ENCODE measurements at regions not wholly inside any gene's neighbourhood (a gene's known extent, or its start where the extent isn't known, plus 50 kb on each side); places are given as distances from the start of the nearest gene placed in this dataset.
"Not testable (repeated sequence)": the region's sequence is repeated elsewhere in the genome, so short reads cannot be mapped to it uniquely, and the experiment has no call there.

DNA sequence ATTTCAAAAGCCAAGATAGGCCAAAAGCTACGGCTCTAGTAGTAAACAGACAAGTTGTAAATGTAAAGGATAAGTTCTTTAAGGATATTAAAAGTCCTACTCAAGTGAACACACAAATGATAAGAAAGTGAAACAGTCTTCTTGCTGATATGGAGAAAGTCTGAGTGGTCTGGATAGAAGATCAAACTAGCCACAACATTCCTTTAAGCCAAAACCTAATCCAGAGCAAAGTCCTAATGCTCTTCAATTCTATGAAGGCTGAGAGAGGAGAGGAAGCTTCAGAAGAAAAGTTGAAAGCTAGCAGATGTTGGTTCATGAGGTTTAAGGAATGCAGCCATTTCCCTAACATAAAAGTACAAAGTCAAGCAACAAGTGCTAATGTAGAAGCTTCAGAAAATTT lies 111.7 kb upstream of the ZEB2 start:
- DNase-seq, result no peak

DNA sequence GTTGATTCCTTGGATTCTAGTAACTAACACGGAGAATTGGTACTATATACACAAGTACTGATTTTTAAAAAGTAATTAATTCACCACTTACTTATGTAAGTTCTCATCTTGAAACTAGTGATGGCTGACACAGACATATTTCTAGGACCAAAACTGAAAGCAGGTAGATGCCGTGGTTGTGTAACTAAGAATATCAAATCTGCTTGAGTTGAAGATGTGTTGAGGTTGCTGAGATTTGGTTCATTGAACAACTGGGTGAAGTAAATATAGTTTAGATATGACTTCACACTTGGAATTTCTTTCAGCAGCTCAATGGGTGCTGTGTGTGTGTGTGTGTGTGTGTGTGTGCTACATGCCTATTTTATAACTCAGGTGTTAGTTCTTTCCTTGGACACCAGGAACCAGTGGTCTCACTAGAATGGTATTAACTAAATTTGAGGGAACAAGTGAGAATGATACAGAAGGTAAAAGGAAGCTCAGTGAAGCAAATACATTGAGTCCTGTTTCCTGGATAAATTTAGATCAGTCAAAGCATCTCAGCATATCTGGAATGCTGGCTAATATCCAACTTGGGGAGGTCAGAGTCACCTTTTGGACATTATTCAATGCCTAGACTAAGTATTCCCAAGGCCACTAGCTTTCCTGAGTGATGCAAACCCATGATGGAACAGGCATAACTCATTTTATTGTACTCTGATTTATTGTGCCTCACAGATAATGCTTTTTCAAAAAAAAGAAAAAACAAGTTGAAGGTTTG lies 110.7 kb upstream of the ZEB2 start:
- no peak for DNase-seq

DNA sequence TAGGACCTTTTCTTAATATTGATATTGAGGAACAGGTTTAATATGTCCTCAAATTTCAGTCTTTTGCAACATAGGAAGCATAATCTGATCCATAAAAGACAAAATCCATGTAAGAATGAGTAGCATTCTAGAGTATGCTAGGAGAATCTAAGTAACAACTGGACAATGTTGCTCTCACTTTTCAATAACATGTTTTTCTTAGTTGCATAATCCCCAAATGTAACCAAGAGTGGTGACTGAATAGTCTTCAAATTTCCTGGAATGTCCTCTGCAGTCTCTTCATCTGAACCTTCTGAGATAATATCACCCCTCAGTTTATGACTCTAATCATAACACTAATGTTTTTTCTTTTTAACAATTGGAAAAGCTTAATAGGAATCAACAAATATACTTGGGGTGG lies 110.0 kb upstream of the ZEB2 start:
- DNase-seq, result no peak

DNA sequence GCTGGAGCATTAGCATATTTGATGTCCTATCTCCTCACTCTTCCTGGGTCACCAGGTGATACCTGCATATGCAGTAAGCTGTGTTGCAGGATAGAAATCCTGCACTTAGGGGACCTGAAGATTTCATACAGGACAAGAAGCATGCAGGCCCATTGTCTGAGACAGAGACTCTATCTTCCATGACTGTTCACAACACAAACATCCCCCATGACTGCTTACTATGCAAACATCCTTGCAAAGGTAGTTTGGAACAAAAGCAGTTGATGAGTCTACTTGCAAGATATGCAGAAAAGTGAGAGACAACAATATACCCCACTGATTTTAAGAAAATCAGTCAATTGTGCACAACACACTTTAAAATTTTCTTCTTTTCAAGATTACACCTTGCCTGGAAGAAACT lies 108.6 kb upstream of the ZEB2 start:
- DNase-seq, result no peak

DNA sequence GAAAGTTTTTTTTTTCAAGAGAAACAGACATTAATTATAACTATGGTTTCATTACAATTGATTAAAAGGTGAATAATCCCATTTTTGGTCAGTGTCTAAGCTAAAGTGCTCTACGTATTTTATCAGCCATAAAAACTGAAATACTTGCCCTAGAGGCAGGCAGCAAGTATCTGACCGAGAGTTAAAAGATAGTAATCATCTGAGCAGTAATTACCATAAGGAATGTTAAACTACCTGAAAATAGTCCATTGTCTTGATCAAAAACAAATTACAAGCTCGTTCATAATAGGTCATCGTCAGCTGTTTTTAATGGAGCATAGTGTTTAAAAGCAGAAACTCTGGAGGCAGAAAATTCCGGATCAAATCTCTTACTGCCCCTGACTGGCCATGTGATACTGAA lies 105.7 kb upstream of the ZEB2 start:
- no peak for DNase-seq

DNA sequence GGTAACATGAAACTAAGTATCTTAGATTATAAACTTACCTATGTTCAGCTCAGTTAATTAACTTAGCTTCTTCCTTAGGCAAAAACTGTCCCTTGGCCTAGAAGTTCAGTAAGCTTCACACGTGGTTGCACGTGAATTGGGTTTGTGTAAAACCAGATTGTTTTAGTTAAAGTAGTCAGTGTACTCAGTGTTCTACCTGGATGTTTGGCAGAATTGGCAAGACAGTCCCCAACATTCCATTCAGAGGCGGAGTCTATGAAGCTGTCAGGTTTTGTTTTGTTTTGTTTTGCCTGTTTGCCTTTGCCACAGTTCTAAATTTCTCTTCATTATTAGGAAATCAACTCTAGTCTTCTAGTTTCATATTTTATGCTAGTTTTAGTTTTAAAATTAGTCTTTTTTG lies 105.3 kb upstream of the ZEB2 start:
- no peak for DNase-seq

DNA sequence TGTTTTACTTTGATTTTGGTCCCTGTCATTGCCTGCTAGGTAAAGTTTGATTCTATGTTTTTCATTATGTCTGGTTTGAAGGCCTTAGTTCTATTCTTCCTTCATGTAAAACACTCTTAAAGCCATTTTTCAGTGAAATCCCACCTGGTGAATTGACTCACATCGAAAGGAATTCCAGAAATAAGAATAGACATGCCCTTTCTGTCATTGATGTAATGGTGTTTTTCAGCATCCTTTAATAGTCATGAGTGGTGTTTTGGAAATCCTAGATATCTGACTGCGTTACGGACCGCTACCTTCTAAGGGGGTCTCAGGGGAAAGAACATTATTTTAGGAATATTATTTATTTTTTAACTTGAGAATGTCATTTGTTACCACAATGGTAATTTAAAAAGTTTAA lies 104.5 kb upstream of the ZEB2 start:
- DNase-seq, result no peak

DNA sequence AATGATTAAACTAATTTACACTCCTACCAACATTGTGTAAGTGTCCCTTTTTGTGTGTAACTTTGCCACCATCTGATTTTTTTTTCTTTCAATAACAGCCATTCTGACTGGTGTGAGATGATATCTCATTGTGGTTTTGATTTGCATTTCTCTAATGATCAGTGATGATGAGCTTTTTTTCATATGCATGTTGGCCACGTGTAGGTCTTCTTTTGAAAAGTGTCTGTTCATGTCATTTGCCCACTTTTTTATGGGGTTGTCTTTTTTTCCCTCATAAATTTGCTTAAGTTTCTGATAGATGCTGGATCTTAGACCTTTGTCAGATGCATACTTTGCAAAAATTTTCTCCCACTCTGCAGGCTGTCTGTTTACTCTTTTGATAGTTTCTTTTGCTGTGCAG lies 102.5 kb upstream of the ZEB2 start:
- DNase-seq, result not testable (repeated sequence)

DNA sequence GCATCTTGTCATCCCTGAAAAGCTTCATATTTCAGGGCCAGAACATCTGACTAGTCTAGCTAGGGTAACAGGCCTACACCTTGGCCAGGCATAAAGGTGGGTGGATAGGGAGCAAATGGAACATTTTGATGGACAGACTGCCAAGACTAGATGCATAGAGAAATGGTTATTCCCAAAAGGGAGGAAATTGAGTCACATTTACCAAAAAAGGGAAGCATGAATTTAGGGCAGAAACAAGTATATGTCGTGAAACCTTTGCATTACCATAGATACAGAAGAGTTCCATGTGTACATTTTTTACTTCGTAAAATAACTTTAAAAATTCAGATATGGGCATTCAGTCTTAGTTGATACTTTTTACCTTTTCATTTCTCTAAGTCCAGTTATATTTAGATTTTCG lies 101.3 kb upstream of the ZEB2 start:
- DNase-seq, result no peak

DNA sequence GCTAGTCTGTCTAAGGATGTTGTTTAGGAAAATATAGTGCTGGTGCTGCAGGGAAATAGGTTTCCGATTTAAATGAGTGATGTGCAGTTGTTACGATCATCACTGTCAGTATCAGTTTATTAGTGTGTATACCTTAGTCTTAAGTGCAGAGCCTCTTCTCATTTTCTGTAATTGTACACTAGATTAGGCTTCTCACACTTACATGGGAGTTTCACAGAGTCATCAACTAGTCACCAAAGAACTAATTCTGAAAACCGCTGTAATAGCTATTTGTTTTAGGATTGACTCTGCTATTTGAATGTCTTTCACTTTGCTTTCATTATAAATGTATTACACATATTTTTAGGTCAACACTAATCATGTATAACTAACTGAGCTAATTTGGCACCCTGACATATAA lies 99.8 kb upstream of the ZEB2 start:
- no peak for DNase-seq

DNA sequence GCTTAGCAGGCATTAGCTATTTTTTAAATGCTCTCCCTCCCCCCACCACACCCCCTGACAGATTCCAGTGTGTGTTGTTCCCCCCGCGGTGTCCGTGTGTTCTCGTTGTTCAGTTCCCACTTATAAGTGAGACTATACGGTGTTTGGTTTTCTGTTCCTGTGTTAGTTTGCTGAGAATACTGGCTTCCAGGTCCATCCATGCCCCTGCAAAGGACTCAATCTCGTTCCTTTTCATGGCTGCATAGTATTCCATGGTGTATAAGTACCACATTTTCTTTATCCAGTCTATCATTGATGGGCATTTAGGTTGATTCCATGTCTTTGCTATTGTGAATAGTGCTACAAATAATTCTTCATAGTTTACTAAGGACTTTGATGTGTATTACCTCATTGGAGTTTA lies 97.3 kb upstream of the ZEB2 start:
- not testable (repeated sequence) for DNase-seq

DNA sequence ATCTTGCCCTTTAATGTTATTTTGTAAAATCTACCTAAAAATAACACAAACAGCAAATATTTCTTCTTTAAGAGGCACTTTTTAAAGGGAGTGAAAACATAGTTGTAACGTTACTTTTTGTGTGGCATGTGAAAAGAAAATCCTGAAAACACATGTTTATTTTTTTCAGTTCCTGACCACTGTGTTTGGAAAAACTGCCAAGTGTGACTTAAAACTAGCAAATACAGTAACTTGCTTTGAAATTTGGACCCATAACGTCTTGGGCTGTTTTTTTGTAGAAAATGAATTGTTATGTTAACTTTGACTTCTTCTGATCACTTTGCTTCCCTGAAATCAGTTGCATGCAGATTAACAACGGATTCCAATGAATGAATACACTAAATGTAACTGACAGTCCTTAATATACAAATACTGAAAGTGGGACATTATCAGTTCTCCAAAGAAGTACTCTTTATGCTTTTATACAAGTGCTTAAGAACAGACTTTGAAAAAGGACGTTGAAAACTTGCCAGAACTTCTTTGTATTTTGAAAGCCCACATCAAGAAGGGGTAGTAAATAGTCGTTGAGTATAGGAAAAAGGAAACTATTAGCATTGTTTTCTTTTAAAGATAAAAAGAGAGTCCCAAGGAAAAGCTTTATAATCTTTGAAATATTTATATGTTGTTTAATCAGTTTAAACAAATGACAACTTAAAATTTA lies 96.1 kb upstream of the ZEB2 start:
- DNase-seq, result no peak

DNA sequence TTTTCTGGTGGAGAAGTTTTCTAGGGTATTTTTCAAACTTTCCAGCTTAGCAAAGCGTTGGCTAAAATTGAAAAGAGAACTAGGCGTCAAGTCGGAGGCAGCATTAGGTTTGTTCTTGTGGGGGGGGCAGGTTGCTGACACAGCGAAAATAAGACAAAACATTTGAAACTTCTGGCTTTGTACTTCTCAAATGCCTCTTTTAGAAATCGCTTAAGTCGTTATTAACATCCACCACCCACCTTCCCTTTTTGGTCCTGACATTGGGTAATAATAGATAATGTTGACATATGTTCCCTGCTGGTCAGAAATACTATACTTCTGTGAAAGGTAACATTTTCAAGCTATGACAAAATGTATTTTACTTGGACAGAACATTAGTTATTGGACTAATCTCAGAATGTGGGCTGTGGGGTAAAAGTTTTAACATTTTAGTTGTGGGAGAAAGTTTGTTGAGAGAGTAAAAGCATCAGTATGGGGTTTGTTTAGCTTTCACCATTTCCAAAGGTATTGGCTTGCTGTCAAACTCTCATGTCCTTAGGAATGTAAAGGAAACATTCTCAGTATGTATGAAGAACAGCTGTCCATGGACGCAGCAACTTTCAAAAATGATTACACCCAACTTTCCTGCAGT lies 88.1 kb upstream of the ZEB2 start:
- no peak for DNase-seq

DNA sequence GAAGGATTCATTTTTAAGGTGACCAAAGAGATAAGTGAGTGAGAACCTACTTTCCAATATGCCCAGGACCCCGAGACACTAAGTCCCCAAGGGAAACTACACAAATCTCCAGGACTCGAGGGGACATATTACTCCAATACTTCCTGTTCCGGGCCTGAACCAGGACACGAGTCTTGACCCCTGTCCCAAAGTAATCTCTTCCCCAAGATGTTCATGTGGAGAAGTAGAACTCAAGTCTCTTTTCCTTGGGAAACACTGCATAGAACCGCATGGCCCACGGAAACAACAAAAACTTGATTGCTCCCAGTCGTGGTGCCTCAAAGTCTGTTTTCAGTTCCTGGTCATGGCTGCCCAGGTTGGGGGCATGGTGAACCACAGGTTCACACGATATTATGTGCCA lies 87.2 kb upstream of the ZEB2 start:
- DNase-seq, result no peak

DNA sequence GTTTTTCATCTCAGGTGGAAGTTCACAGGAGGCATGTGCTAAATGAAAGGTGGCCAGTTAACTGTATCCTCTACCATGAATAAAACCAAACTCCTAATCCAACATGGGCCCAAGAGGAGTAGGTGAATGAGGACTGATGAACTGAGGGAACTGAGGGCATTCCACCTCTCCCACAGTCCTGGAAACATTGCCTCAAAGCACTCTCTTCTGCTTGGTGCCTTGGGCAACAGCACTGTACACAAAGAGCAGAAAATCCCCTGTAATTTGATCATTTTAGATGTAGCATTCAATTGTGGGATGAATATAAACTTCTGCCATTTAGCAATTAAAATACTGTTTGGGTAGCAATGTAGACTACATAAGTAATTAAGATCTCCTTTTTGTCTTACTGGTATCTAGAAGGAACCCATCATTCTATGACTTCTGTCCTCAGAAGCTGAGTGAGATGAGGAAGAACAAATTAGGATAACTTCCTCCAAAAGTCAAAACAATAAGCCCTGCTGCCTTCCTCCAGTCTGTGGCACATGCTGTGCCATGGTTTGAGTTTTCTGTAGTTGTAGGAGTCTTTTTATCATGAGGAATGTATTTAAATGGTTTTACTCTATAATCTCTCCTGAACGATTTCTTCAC lies 86.7 kb upstream of the ZEB2 start:
- no peak for DNase-seq

DNA sequence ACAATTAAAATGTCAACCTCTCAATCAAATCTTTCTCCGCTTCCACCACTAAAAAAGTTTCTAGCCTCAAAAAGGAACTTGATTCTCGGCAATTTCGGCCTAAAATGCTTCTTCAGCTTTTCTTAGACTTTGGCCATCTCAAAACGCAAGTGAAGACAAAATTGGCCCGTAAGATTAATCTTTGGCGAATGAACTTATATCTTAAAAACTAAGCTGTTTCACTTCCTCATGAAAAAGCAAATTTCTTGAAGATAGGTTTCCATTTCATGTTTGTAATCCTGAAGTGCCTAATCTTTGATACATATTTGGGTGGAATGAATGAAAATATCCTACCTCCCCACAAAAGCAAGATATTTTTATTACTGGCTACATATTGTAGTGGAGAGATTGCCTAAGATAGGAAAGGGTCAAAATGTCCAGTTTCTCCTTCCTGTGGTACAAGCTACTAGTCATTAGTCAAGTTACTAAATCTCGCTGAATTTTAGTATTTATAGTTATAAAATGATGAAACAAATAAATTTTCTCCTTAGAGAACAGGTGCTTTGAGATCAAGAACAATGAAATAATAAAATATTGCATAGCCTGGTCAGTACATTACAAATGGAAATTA lies 85.4 kb upstream of the ZEB2 start:
- DNase-seq, result no peak

DNA sequence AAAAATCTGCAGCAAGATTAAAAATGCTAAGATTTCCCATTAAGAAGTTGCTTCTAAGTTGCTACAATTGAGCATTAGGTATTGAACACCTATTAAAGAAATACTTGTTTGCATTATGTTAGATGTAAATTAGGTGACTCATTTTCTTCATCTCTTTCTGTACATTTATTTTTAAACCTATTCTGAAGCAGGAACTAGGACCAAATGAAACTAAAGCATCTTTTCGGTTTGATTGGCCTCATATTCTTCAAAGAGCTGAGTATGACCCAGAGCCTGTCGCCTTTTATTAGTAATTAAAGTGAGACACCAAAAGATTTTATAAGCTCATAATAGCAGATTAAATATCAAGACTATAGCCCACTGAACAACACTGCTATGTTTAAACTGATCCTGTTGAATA lies 83.4 kb upstream of the ZEB2 start:
- no peak for DNase-seq

DNA sequence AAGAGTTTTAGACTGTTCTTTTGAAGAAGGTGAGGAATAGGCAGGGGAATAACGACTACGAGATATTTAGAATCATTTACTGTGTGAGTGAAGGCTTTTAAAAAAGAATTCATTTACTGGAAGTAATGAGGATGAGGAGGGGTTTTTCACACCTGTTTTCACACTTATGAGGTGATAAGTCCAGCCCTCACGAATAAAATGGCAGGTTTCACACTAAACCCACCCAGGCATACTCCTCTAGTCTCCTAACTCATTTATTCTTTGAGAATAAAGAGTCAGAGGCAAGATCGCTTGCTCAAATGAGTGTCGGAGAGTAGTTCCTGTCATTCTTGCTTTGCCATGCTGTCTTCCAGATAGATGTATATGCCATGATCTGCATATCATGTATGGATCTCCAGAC lies 79.0 kb upstream of the ZEB2 start:
- no peak for DNase-seq

DNA sequence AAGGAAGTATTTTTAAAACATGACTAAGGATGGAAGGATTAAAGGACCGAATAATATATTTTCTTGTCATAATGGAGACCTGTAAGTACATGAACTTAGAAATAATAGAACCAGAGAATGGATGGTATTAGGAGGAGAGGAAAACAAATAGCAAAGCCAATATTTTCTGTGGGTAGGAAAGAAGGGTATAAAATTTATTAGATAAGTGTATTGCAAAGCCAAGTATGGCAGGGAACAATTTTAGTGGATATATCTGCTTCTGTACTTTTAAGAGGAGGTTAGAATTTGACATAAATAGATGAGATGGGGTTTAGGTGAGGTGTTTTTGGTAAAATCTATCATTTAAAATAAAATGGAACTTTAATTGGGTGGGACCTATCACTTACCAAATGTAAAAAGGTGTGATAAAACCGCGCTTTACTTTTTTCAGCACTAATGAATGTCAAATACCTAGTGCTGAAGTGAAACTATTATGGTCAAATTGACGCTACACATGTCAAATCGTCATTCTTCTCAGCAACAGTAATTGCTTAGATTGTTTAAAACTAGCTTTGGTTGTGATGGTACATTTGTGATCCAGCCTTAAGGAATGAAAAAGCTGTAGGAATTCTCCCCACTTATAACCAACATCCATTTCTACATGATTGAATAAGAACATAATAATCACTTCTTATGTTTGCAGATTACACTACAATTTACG lies 78.1 kb upstream of the ZEB2 start:
- no peak for DNase-seq

DNA sequence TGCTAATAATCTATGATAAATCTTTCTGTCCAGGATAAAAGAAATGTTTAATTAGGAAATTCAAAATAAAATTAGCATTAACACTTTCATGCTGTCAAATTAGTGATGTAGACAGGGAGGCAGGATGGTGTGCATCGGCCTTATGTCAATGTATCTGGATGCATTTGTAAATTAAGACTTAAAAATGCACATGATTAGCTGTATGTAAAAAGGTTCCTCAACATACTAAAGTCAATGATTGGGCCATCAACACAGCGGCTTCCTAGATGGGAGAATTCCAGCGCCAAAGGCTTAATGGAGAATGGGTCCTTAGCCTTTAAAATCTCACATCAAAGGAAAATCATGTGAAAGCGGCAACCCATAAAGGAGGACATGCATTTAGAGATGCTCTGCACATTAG lies 77.5 kb upstream of the ZEB2 start:
- DNase-seq, result no peak

DNA sequence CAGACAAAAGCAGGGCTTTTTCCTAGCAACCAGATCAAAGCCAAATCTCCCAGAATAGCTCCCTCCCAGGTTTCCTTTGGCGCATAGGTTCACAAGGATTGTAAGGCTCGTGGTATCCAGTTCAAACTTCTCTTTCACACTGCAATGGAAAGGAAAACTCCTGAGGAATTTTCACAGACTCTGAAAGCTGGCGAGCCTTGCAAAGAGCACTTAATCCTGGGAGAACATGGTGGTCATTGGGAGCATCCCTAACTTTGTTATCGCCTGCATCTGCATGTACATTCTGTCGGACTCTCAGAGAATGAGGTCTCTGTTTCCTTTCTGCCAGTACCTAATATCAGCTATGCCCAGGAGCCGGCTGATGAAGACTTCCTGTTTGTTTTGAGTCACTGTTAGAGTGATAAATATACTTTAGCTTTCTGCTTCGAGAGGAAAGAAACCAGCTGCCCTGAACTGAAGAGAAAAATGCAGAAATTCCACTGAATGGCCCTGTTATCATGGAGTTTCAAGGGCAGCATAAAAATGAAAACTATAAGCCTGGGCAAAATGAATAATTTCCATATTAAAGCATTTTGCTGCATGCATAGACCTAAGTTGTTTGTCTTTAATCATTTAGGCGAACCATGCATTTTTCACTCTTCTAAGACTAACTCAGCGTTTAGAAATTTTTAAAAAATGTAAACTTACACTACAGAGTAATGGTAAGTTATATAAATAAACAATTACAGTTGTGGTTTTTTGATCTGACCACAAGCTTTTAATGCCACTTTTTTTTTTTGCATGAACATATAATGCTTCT lies 76.4 kb upstream of the ZEB2 start:
- DNase-seq, result peak; percentile 92

DNA sequence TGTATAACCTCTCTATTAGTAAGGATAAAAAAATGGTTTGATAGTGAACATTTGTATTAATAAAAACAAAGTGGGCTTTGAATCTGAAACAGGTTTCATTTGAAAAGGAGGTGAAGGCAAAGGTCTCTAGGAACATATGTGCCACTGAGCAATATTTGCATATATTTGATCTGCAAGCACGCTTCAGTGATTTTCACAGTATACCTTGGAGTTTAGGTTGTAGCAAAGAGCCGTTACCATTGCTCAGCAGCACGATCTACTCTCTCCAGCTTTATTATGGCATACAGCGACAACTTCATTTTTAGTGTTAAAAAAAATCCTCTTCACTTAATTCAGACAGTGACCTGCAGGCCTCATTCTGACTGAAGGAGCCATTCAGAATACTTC lies 75.8 kb upstream of the ZEB2 start:
- no peak for DNase-seq

All from islet precursor cell (in vitro differentiated cells).